NCI-H345 treated with DMSO at 0.1 percent for 48 hours (cell line): ENCODE measurements at regions not wholly inside any gene's neighbourhood (a gene's known extent, or its start where the extent isn't known, plus 50 kb on each side); places are given as distances from the start of the nearest gene placed in this dataset.
A peak's percentile ranks its signal among the peaks of the same experiment; 100 is the strongest.

Experiments
- DNase-seq: peaks from one replicate; lab custom pipeline; 2025; ENCODE audit not compliant: unreplicated experiment; lab: John Stamatoyannopoulos, UW

GRCh38 chr2:172323256-172323655, 104.1 kb upstream of the ITGA6 start:
- DNase-seq: no peak

GRCh38 chr2:172323861-172324597, 103.4 kb upstream of the ITGA6 start:
- no peak for DNase-seq

GRCh38 chr2:172326211-172326509, 101.2 kb upstream of the ITGA6 start:
- no peak for DNase-seq

GRCh38 chr2:172328103-172328841, 99.1 kb upstream of the ITGA6 start:
- DNase-seq: no peak

- DNase-seq: no peak
Measured at GRCh38 chr2:172329416-172329773, 98.0 kb upstream of the ITGA6 start.

- DNase-seq: peak; percentile 8
Measured at GRCh38 chr2:172329774-172330671, 97.4 kb upstream of the ITGA6 start.

- no peak for DNase-seq
Measured at GRCh38 chr2:172332507-172332906, 94.9 kb upstream of the ITGA6 start.

GRCh38 chr2:172333235-172333977, 94.0 kb upstream of the ITGA6 start:
- no peak for DNase-seq

- DNase-seq: no peak
Measured at GRCh38 chr2:172333978-172334330, 93.4 kb upstream of the ITGA6 start.

GRCh38 chr2:172334988-172335387, 92.4 kb upstream of the ITGA6 start:
- DNase-seq: no peak

GRCh38 chr2:172335736-172336135, 91.7 kb upstream of the ITGA6 start:
- DNase-seq: no peak

GRCh38 chr2:172336681-172337080, 90.7 kb upstream of the ITGA6 start:
- no peak for DNase-seq

- no peak for DNase-seq
Measured at GRCh38 chr2:172339371-172340010, 87.9 kb upstream of the ITGA6 start.

GRCh38 chr2:172340394-172340793, 87.0 kb upstream of the ITGA6 start:
- no peak for DNase-seq

GRCh38 chr2:172342078-172342477, 85.3 kb upstream of the ITGA6 start:
- no peak for DNase-seq

GRCh38 chr2:172342611-172343010, 84.8 kb upstream of the ITGA6 start:
- DNase-seq: no peak

GRCh38 chr2:172344159-172344558, 83.2 kb upstream of the ITGA6 start:
- DNase-seq: no peak

- DNase-seq: no peak
Measured at GRCh38 chr2:172345956-172346555, 81.3 kb upstream of the ITGA6 start.

GRCh38 chr2:172348555-172349288, 78.7 kb upstream of the ITGA6 start:
- DNase-seq: no peak
